Activated B cell treated with CpG ODN at 0.5 μM for 24 hours (primary cell): ENCODE measurements at regions not wholly inside any gene's neighbourhood (a gene's known extent, or its start where the extent isn't known, plus 50 kb on each side); places are given as distances from the start of the nearest gene placed in this dataset.

Experiments
- ATAC-seq: fragments of 200-7000 bp; cut with Tn5 transposase; one replicate; pipeline ENCODE4 v1.10.0; 2021; ENCODE audit warnings: low read depth, mild to moderate bottlenecking, moderate library complexity
- CTCF ChIA-PET: fragments of 350-600 bp; sonication (Branson Sonifier 250); formaldehyde crosslinking; loops from one replicate; lab custom pipeline; 2021; ENCODE audit warnings: antibody characterized with exemption; lab: Charles Lee
- POLR2A ChIA-PET: fragments of 350-600 bp; sonication (Branson Sonifier 250); formaldehyde crosslinking; loops from one replicate; lab custom pipeline; 2021; ENCODE audit warnings: antibody characterized with exemption; lab: Charles Lee
- DNase-seq: peaks from one replicate; pipeline ENCODE4 v3.0.0; 2022
- H3K27ac Mint-ChIP-seq: one replicate; pipeline ENCODE4 v1.8.0; 2020; ENCODE audit warnings: mixed read lengths
- H3K27me3 Mint-ChIP-seq: one replicate; pipeline ENCODE4 v1.8.0; 2021; ENCODE audit warnings: mixed read lengths
- H3K36me3 Mint-ChIP-seq: one replicate; pipeline ENCODE4 v1.8.0; 2021; ENCODE audit warnings: low read depth, mixed read lengths
- H3K4me1 Mint-ChIP-seq: one replicate; pipeline ENCODE4 v1.8.0; 2021; ENCODE audit warnings: mixed read lengths
- H3K4me3 Mint-ChIP-seq: one replicate; pipeline ENCODE4 v1.8.0; 2020; ENCODE audit warnings: mild to moderate bottlenecking, mixed read lengths
- H3K9me3 Mint-ChIP-seq: one replicate; pipeline ENCODE4 v1.8.0; 2020; ENCODE audit warnings: mixed read lengths
- CTCF ChIP-seq: fragments of 200-600 bp; IDR thresholded peaks from one replicate; pipeline ENCODE4 v1.8.0; 2022; ENCODE audit warnings: antibody characterized with exemption, mild to moderate bottlenecking
- intact Hi-C: fragments of 100-400 bp; cut with micrococcal nuclease; formaldehyde crosslinking; loops from one replicate; pipeline ENCODE4 v1.15.1; 2024

GRCh38 chr10:118238573-118239235 lies 103.4 kb downstream of the FAM204A start:
- ATAC-seq (no peak), DNase-seq (no peak)
- Mint-ChIP-seq H3K4me1 (no peaks in the 10 kb centered on the region), H3K36me3 (no peaks in the 10 kb centered on the region), H3K9me3 (no peaks in the 10 kb centered on the region), H3K4me3 (no peak overlapping the region), H3K27ac (no peak overlapping the region), H3K27me3 (peaks cover 21% of the 10 kb centered on the region)
- no peak for TF ChIP-seq CTCF
- ChIA-PET POLR2A (no interaction called here), CTCF (interaction anchor here (0.8 kb wide), 1 partner anchor 743 kb away, joined by 3 read pairs; no protein-coding TSS in a partner anchor)
- intact Hi-C loops: no loop called here

GRCh38 chr10:118237930-118238329 lies 104.2 kb downstream of the FAM204A start:
- no peak for TF ChIP-seq CTCF
- Mint-ChIP-seq H3K27me3 (peaks cover 17% of the 10 kb centered on the region), H3K9me3 (no peaks in the 10 kb centered on the region), H3K4me1 (no peaks in the 10 kb centered on the region), H3K27ac (no peak overlapping the region), H3K4me3 (no peak overlapping the region), H3K36me3 (no peaks in the 10 kb centered on the region)
- intact Hi-C loops: no loop called here
- ChIA-PET CTCF (interaction anchor here (0.8 to 1.2 kb wide), 2 partner anchors 741 to 742 kb away, joined by 3 to 4 read pairs; no protein-coding TSS in a partner anchor), POLR2A (no interaction called here)
- DNase-seq (no peak), ATAC-seq (no peak)

GRCh38 chr10:118234683-118235082 lies 107.4 kb downstream of the FAM204A start:
- no peak overlapping the region for H3K4me3 Mint-ChIP-seq
- no peaks in the 10 kb centered on the region for H3K9me3 Mint-ChIP-seq
- no peak for TF ChIP-seq CTCF
- H3K27ac Mint-ChIP-seq: no peak overlapping the region
- no peaks in the 10 kb centered on the region for H3K4me1 Mint-ChIP-seq
- intact Hi-C loops: no loop called here
- H3K27me3 Mint-ChIP-seq: peaks cover 9% of the 10 kb centered on the region
- ATAC-seq: no peak
- no peaks in the 10 kb centered on the region for H3K36me3 Mint-ChIP-seq
- ChIA-PET POLR2A (no interaction called here), CTCF (no interaction called here)
- DNase-seq: no peak

GRCh38 chr10:118220346-118220850 lies 121.7 kb downstream of the FAM204A start:
- ChIA-PET CTCF (no interaction called here), POLR2A (no interaction called here)
- intact Hi-C loops: no loop called here
- Mint-ChIP-seq H3K4me3 (no peak overlapping the region), H3K4me1 (no peaks in the 10 kb centered on the region), H3K27ac (no peak overlapping the region), H3K36me3 (no peaks in the 10 kb centered on the region), H3K27me3 (no peaks in the 10 kb centered on the region), H3K9me3 (peaks cover 5% of the 10 kb centered on the region)
- DNase-seq (no peak), ATAC-seq (no peak)
- TF ChIP-seq CTCF: no peak

GRCh38 chr10:118218562-118218961 lies 123.6 kb downstream of the FAM204A start:
- no peak for DNase-seq
- Mint-ChIP-seq H3K27ac (no peak overlapping the region), H3K4me1 (no peaks in the 10 kb centered on the region)

More at GRCh38 chr10:118218562-118218961, 123.6 kb downstream of the FAM204A start:
- intact Hi-C loops: no loop called here
- no peaks in the 10 kb centered on the region for H3K9me3 Mint-ChIP-seq
- H3K36me3 Mint-ChIP-seq: no peaks in the 10 kb centered on the region
- H3K4me3 Mint-ChIP-seq: no peak overlapping the region
- no peaks in the 10 kb centered on the region for H3K27me3 Mint-ChIP-seq
- CTCF ChIA-PET: no interaction called here
- no peak for ATAC-seq
- POLR2A ChIA-PET: no interaction called here
- TF ChIP-seq CTCF: no peak
